ENCODE measurements at regions not wholly inside any gene's neighbourhood (a gene's known extent, or its start where the extent isn't known, plus 50 kb on each side); places are given as distances from the start of the nearest gene placed in this dataset.
"Not testable (repeated sequence)": the region's sequence is repeated elsewhere in the genome, so short reads cannot be mapped to it uniquely, and the experiment has no call there.

- H3K9me3 ChIP-seq; H3K27me3 ChIP-seq; H3K4me1 ChIP-seq; H3K36me3 ChIP-seq; H3K27ac ChIP-seq; DNase-seq (ENCODE audit: low spot score in 2 of 2); intact Hi-C loops (cut with DNase I); H3K4me3 ChIP-seq: not testable (repeated sequence)
These were observed 3967.0 kb upstream of the TPTE start for GRCh38 chr21:6554377-6554864.

GRCh38 chr21:6556516-6556915, 3964.9 kb upstream of the TPTE start:
- intact Hi-C loops (cut with DNase I); H3K4me3 ChIP-seq; H3K4me1 ChIP-seq: not testable (repeated sequence)

GRCh38 chr21:6557415-6557814, 3964.0 kb upstream of the TPTE start:
- intact Hi-C loops (cut with DNase I); H3K27ac ChIP-seq; H3K4me1 ChIP-seq; H3K4me3 ChIP-seq; H3K36me3 ChIP-seq; H3K27me3 ChIP-seq; DNase-seq (ENCODE audit: low spot score in 2 of 2); H3K9me3 ChIP-seq: not testable (repeated sequence)

More at GRCh38 chr21:6556516-6556915, 3964.9 kb upstream of the TPTE start:
- not testable (repeated sequence) for DNase-seq (ENCODE audit: low spot score in 2 of 2); H3K27me3 ChIP-seq; H3K27ac ChIP-seq; H3K36me3 ChIP-seq; H3K9me3 ChIP-seq

GRCh38 chr21:6561168-6561567, 3960.2 kb upstream of the TPTE start:
- H3K27ac ChIP-seq; H3K36me3 ChIP-seq; DNase-seq (ENCODE audit: low spot score in 2 of 2); intact Hi-C loops (cut with DNase I); H3K27me3 ChIP-seq; H3K4me3 ChIP-seq; H3K9me3 ChIP-seq; H3K4me1 ChIP-seq: not testable (repeated sequence)

- H3K36me3 ChIP-seq; H3K9me3 ChIP-seq; H3K4me3 ChIP-seq; intact Hi-C loops (cut with DNase I); DNase-seq (ENCODE audit: low spot score in 2 of 2); H3K27me3 ChIP-seq; H3K4me1 ChIP-seq; H3K27ac ChIP-seq: not testable (repeated sequence)
These were observed 3959.8 kb upstream of the TPTE start for GRCh38 chr21:6561578-6561977.

- DNase-seq (ENCODE audit: low spot score in 2 of 2); H3K9me3 ChIP-seq; H3K36me3 ChIP-seq; H3K27me3 ChIP-seq; intact Hi-C loops (cut with DNase I); H3K27ac ChIP-seq; H3K4me1 ChIP-seq: not testable (repeated sequence)
- H3K4me3 ChIP-seq: peak overlapping the region in 1 of 2 donors; percentile 36
These were observed 3956.7 kb upstream of the TPTE start for GRCh38 chr21:6564543-6565166.

- H3K4me1 ChIP-seq; H3K36me3 ChIP-seq; intact Hi-C loops (cut with DNase I); H3K27me3 ChIP-seq; H3K27ac ChIP-seq; H3K9me3 ChIP-seq: not testable (repeated sequence)
- peak overlapping the region in 1 of 2 donors; percentile 36 for H3K4me3 ChIP-seq
- DNase-seq (ENCODE audit: low spot score in 2 of 2): peak in 1 of 2 donors; percentile 61
These were observed 3955.9 kb upstream of the TPTE start for GRCh38 chr21:6565190-6566094.

- H3K27me3 ChIP-seq; DNase-seq (ENCODE audit: low spot score in 2 of 2); H3K4me3 ChIP-seq; H3K27ac ChIP-seq; intact Hi-C loops (cut with DNase I); H3K36me3 ChIP-seq; H3K9me3 ChIP-seq; H3K4me1 ChIP-seq: not testable (repeated sequence)
These were observed 3953.8 kb upstream of the TPTE start for GRCh38 chr21:6567542-6567941.

GRCh38 chr21:6569152-6569551, 3952.2 kb upstream of the TPTE start:
- H3K36me3 ChIP-seq; H3K27ac ChIP-seq; DNase-seq (ENCODE audit: low spot score in 2 of 2); H3K4me1 ChIP-seq; H3K27me3 ChIP-seq; H3K9me3 ChIP-seq; intact Hi-C loops (cut with DNase I); H3K4me3 ChIP-seq: not testable (repeated sequence)

GRCh38 chr21:6569587-6570392, 3951.6 kb upstream of the TPTE start:
- intact Hi-C loops (cut with DNase I); H3K27ac ChIP-seq; H3K36me3 ChIP-seq; DNase-seq (ENCODE audit: low spot score in 2 of 2); H3K27me3 ChIP-seq; H3K4me1 ChIP-seq; H3K4me3 ChIP-seq; H3K9me3 ChIP-seq: not testable (repeated sequence)

GRCh38 chr21:6570700-6571368, 3950.5 kb upstream of the TPTE start:
- H3K36me3 ChIP-seq; DNase-seq (ENCODE audit: low spot score in 2 of 2); H3K27ac ChIP-seq; intact Hi-C loops (cut with DNase I); H3K9me3 ChIP-seq; H3K4me1 ChIP-seq; H3K4me3 ChIP-seq; H3K27me3 ChIP-seq: not testable (repeated sequence)

GRCh38 chr21:6573576-6573975, 3947.8 kb upstream of the TPTE start:
- H3K27ac ChIP-seq; H3K9me3 ChIP-seq; DNase-seq (ENCODE audit: low spot score in 2 of 2); H3K36me3 ChIP-seq; intact Hi-C loops (cut with DNase I); H3K4me1 ChIP-seq; H3K4me3 ChIP-seq; H3K27me3 ChIP-seq: not testable (repeated sequence)

GRCh38 chr21:6579801-6580200, 3941.6 kb upstream of the TPTE start:
- H3K27ac ChIP-seq; H3K4me1 ChIP-seq; H3K36me3 ChIP-seq; H3K9me3 ChIP-seq; H3K27me3 ChIP-seq; DNase-seq (ENCODE audit: low spot score in 2 of 2); intact Hi-C loops (cut with DNase I); H3K4me3 ChIP-seq: not testable (repeated sequence)

Measured in ascending aorta (tissue), 2 donors.